ENCODE measurements at regions not wholly inside any gene's neighbourhood (a gene's known extent, or its start where the extent isn't known, plus 50 kb on each side); places are given as distances from the start of the nearest gene placed in this dataset.

DNA sequence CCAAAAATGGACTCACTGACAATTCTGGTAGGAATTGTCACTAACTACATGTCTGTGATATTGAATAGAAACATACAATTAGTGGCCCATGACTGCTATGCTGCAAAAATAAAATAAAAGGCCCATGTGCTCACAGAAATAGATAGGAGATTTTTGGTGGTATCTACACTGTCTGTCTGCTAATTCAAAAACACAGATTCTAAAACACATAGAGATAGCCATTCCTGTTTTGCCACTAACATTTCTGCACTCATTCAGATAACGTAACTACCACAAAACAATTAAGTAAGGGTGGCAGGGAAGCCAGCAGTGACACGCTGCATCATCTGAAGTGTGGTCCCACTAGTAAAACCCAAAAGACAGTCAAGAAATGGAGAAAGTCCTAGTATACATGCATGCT, 202.2 kb upstream of the NFIA start:
- Histone ChIP-seq H3K4me3 (ENCODE audit: low read depth, low read length) (no peak overlapping the region), H3K27ac (ENCODE audit: extremely low read depth, low read depth, low read length) (no peak overlapping the region), H3K9me3 (ENCODE audit: control insufficient read depth, insufficient read depth, low read depth, low read length) (no peaks in the 10 kb centered on the region), H3K36me3 (ENCODE audit: control insufficient read depth in 2 of 2, insufficient read depth in 1 of 2, low read length in 2 of 2) (no peaks in the 10 kb centered on the region), H3K4me1 (ENCODE audit: control insufficient read depth, insufficient read depth, low read length) (no peaks in the 10 kb centered on the region)
- POLR2A ChIA-PET: no interaction called here
- CTCF ChIA-PET: no interaction called here
- no peak for TF ChIP-seq ZNF626 (tag by site-specific recombination; IDR thresholded peaks at IDR 0.05)
- TF ChIP-seq ZNF223 (tag by site-specific recombination; IDR thresholded peaks at IDR 0.05): no peak
- no peak for TF ChIP-seq ZNF544 (tag by site-specific recombination; IDR thresholded peaks at IDR 0.05)
- TF ChIP-seq, protein P1, sequence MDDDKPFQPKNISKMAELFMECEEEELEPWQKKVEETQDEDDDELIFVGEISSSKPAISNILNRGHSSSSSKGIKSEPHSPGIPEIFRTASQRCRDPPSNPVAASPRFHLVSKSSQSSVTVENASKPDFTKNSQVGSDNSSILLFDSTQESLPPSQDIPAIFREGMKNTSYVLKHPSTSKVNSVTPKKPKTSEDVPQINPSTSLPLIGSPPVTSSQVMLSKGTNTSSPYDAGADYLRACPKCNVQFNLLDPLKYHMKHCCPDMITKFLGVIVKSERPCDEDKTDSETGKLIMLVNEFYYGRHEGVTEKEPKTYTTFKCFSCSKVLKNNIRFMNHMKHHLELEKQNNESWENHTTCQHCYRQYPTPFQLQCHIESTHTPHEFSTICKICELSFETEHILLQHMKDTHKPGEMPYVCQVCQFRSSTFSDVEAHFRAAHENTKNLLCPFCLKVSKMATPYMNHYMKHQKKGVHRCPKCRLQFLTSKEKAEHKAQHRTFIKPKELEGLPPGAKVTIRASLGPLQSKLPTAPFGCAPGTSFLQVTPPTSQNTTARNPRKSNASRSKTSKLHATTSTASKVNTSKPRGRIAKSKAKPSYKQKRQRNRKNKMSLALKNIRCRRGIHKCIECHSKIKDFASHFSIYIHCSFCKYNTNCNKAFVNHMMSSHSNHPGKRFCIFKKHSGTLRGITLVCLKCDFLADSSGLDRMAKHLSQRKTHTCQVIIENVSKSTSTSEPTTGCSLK (tag by site-specific recombination; IDR thresholded peaks at IDR 0.05): no peak
- TF ChIP-seq ZNF221 (tag by site-specific recombination; IDR thresholded peaks at IDR 0.05; ENCODE audit: borderline replicate concordance): no peak
- TF ChIP-seq ZNF707 (tag by site-specific recombination; IDR thresholded peaks at IDR 0.05): no peak
- TF ChIP-seq ZNF629 (tag by site-specific recombination; IDR thresholded peaks at IDR 0.05): no peak
- no peak for TF ChIP-seq ZNF2 (tag by site-specific recombination; IDR thresholded peaks at IDR 0.05)
- TF ChIP-seq ZNF623 (tag by site-specific recombination; IDR thresholded peaks at IDR 0.05): no peak

DNA sequence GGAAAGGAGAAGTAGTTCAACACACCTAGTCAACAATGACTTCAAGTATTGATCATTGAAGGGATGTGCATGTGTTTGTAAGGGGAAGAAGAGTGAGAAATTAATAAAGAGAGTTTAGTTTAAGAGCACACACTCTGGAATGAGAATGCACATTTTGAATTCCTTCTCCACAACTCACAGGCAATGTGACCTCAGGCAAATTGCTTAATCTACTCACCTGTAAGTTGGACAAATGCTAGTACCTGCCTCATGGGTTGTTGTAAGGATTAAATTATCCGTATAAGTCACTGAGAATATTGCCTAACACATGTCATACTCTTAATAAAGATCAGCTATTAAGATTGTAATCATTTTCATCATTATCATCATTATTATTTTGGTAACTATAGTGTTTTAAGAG, 204.0 kb upstream of the NFIA start:
- ChIA-PET CTCF (no interaction called here), POLR2A (no interaction called here)
- Histone ChIP-seq H3K36me3 (ENCODE audit: control insufficient read depth in 2 of 2, insufficient read depth in 1 of 2, low read length in 2 of 2) (no peaks in the 10 kb centered on the region), H3K4me1 (ENCODE audit: control insufficient read depth, insufficient read depth, low read length) (no peaks in the 10 kb centered on the region), H3K4me3 (ENCODE audit: low read depth, low read length) (no peak overlapping the region), H3K9me3 (ENCODE audit: control insufficient read depth, insufficient read depth, low read depth, low read length) (no peaks in the 10 kb centered on the region), H3K27ac (ENCODE audit: extremely low read depth, low read depth, low read length) (no peak overlapping the region)
- TF ChIP-seq, protein P2, sequence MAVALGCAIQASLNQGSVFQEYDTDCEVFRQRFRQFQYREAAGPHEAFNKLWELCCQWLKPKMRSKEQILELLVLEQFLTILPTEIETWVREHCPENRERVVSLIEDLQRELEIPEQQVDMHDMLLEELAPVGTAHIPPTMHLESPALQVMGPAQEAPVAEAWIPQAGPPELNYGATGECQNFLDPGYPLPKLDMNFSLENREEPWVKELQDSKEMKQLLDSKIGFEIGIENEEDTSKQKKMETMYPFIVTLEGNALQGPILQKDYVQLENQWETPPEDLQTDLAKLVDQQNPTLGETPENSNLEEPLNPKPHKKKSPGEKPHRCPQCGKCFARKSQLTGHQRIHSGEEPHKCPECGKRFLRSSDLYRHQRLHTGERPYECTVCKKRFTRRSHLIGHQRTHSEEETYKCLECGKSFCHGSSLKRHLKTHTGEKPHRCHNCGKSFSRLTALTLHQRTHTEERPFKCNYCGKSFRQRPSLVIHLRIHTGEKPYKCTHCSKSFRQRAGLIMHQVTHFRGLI (tag by site-specific recombination; IDR thresholded peaks at IDR 0.05): no peak
- TF ChIP-seq YY1 (tag by site-specific recombination; IDR thresholded peaks at IDR 0.05) (no peak), ZNF501 (tag by site-specific recombination; IDR thresholded peaks at IDR 0.05) (no peak), ZNF174 (tag by site-specific recombination; IDR thresholded peaks at IDR 0.05) (no peak), ZNF521 (tag by site-specific recombination; IDR thresholded peaks at IDR 0.05) (no peak)
- TF ChIP-seq, protein P3, sequence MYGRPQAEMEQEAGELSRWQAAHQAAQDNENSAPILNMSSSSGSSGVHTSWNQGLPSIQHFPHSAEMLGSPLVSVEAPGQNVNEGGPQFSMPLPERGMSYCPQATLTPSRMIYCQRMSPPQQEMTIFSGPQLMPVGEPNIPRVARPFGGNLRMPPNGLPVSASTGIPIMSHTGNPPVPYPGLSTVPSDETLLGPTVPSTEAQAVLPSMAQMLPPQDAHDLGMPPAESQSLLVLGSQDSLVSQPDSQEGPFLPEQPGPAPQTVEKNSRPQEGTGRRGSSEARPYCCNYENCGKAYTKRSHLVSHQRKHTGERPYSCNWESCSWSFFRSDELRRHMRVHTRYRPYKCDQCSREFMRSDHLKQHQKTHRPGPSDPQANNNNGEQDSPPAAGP (tag by site-specific recombination; IDR thresholded peaks at IDR 0.05): no peak

DNA sequence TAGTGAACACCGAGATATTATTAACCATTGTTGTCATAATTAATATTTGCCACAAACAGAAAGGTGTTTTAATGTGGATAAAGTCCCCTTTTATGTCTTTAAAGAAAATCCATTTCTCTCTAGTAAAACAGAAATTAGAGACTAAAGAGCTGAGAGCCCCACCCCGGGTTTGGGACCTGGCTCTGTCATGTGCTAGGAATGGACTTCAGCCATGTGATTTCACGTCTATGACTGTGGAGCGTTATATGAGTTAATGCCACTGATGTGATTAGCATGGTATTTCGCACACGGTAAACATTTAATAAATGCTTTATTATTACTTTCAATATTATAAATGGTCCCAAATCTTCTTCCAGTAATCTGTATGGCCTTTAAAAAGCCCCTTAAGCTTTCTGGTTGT, 205.0 kb upstream of the NFIA start:
- POLR2A ChIA-PET: no interaction called here
- Histone ChIP-seq H3K4me1 (ENCODE audit: control insufficient read depth, insufficient read depth, low read length) (no peaks in the 10 kb centered on the region), H3K9me3 (ENCODE audit: control insufficient read depth, insufficient read depth, low read depth, low read length) (no peaks in the 10 kb centered on the region), H3K36me3 (ENCODE audit: control insufficient read depth in 2 of 2, insufficient read depth in 1 of 2, low read length in 2 of 2) (no peaks in the 10 kb centered on the region), H3K4me3 (ENCODE audit: low read depth, low read length) (no peak overlapping the region), H3K27ac (ENCODE audit: extremely low read depth, low read depth, low read length) (no peak overlapping the region)
- CTCF ChIA-PET: no interaction called here
- TF ChIP-seq EGR2 (tag by site-specific recombination; IDR thresholded peaks at IDR 0.05; ENCODE audit: low read depth): no peak
- TF ChIP-seq ZNF311 (tag by site-specific recombination; IDR thresholded peaks at IDR 0.05; ENCODE audit: borderline replicate concordance): no peak
- TF ChIP-seq, protein P4, sequence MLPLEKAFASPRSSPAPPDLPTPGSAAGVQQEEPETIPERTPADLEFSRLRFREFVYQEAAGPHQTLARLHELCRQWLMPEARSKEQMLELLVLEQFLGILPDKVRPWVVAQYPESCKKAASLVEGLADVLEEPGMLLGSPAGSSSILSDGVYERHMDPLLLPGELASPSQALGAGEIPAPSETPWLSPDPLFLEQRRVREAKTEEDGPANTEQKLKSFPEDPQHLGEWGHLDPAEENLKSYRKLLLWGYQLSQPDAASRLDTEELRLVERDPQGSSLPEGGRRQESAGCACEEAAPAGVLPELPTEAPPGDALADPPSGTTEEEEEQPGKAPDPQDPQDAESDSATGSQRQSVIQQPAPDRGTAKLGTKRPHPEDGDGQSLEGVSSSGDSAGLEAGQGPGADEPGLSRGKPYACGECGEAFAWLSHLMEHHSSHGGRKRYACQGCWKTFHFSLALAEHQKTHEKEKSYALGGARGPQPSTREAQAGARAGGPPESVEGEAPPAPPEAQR (tag by site-specific recombination; IDR thresholded peaks at IDR 0.05): no peak
- TF ChIP-seq ZNF610 (tag by site-specific recombination; IDR thresholded peaks at IDR 0.05; ENCODE audit: borderline replicate concordance): no peak
- no peak for TF ChIP-seq KLF9 (tag by site-specific recombination; IDR thresholded peaks at IDR 0.05; ENCODE audit: low read depth)
- no peak for TF ChIP-seq ZSCAN23 (tag by site-specific recombination; IDR thresholded peaks at IDR 0.05)
- no peak for TF ChIP-seq ZNF391 (tag by site-specific recombination; IDR thresholded peaks at IDR 0.05; ENCODE audit: borderline replicate concordance, low read depth)
- no peak for TF ChIP-seq ZNF23 (tag by site-specific recombination; IDR thresholded peaks at IDR 0.05; ENCODE audit: borderline replicate concordance)
- no peak for TF ChIP-seq ZNF16 (tag by site-specific recombination; IDR thresholded peaks at IDR 0.05; ENCODE audit: low read depth)
- TF ChIP-seq, protein P5, sequence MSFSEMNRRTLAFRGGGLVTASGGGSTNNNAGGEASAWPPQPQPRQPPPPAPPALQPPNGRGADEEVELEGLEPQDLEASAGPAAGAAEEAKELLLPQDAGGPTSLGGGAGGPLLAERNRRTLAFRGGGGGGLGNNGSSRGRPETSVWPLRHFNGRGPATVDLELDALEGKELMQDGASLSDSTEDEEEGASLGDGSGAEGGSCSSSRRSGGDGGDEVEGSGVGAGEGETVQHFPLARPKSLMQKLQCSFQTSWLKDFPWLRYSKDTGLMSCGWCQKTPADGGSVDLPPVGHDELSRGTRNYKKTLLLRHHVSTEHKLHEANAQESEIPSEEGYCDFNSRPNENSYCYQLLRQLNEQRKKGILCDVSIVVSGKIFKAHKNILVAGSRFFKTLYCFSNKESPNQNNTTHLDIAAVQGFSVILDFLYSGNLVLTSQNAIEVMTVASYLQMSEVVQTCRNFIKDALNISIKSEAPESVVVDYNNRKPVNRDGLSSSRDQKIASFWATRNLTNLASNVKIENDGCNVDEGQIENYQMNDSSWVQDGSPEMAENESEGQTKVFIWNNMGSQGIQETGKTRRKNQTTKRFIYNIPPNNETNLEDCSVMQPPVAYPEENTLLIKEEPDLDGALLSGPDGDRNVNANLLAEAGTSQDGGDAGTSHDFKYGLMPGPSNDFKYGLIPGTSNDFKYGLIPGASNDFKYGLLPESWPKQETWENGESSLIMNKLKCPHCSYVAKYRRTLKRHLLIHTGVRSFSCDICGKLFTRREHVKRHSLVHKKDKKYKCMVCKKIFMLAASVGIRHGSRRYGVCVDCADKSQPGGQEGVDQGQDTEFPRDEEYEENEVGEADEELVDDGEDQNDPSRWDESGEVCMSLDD (tag by site-specific recombination; IDR thresholded peaks at IDR 0.05): no peak

Data from HEK293 (cell line).